ENCODE measurements at regions not wholly inside any gene's neighbourhood (a gene's known extent, or its start where the extent isn't known, plus 50 kb on each side); places are given as distances from the start of the nearest gene placed in this dataset.

DNA sequence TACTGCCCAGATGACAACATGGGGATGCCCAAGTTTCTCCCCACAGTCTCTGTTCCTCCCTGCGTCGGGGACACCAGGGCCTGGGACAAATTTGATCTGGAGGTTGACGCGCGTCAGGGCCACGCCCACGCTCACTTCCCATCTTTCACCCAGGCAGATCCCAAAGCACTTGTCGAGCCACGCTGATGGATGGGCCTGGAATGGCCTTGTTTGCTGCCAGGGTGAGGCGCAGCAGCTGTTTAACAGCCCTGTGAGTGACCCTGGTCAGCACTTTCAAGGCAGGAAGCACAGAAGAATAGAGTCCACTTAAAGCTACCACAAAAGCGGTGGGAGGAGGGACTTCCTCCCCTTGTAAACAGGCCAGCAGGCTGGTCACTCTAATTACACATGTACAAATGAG lies 324.7 kb upstream of the JARID2 start:
- intact Hi-C loops (cut with DNase I) = loop anchor here (5.0 to 10.0 kb wide), 3 partner anchors 34 to 144 kb away; no protein-coding TSS in a partner anchor
- TF ChIP-seq, protein P1, sequence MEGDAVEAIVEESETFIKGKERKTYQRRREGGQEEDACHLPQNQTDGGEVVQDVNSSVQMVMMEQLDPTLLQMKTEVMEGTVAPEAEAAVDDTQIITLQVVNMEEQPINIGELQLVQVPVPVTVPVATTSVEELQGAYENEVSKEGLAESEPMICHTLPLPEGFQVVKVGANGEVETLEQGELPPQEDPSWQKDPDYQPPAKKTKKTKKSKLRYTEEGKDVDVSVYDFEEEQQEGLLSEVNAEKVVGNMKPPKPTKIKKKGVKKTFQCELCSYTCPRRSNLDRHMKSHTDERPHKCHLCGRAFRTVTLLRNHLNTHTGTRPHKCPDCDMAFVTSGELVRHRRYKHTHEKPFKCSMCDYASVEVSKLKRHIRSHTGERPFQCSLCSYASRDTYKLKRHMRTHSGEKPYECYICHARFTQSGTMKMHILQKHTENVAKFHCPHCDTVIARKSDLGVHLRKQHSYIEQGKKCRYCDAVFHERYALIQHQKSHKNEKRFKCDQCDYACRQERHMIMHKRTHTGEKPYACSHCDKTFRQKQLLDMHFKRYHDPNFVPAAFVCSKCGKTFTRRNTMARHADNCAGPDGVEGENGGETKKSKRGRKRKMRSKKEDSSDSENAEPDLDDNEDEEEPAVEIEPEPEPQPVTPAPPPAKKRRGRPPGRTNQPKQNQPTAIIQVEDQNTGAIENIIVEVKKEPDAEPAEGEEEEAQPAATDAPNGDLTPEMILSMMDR (IDR thresholded peaks at IDR 0.05) = no peak
- Histone ChIP-seq H3K4me3 (no peak overlapping the region), H3K27ac (peak overlapping the region; percentile 26), H3K36me3 (ENCODE audit: insufficient read depth in 1 of 2, low read depth in 1 of 2) (no peaks in the 10 kb centered on the region), H3K4me1 (peaks cover 55% of the 10 kb centered on the region), H3K9me3 (no peaks in the 10 kb centered on the region), H3K27me3 (ENCODE audit: insufficient read depth in 3 of 3, low read length in 2 of 3) (no peaks in the 10 kb centered on the region)
- ATAC-seq = peak; percentile 30 to 90 (median 48)
- WGBS, 3 donors = 42 to 60% (median 43%) methylated on average over 11 of the region's 11 CpGs
- DNase-seq = peak; percentile 83 to 85

DNA sequence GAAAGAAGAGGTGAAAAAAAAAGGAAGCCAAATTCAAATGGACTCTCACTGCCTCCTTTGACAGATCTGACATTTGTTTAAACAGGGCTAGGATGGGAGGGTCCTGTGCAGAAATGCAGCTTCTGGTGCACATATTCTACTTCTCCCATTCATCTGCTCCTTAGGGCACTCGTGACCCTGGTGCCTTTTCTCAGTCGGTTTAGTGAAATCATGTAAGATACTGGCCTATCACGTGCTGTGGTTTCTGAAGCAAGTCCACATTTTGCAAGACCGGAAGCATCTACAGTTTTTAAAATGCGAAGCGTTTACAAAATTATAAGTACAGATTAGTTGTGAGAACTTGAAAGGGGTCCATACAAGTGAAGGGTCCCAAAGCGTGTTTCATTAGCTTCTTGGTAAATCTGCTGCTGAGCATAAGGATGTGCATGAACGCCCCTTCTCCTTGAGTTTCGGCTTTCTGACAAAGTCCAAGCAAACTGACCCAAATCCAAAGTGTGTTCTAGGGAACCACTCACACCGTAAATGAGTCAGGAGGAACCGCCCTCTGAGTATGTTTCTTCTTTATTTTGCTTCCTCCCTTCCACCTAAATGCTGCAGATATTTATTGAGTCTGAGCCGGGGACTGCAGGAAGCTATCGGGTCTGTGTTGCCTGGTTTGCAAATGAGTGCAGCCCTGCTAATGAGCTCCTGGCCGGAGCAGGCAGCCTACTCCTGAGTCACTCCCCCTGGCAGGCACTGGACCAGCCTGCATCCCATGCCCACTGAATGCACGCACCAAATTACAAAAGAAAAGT lies 323.8 kb upstream of the JARID2 start:
- TF ChIP-seq, protein P1 (IDR thresholded peaks at IDR 0.05) = no peak
- no peaks in the 10 kb centered on the region for H3K27me3 ChIP-seq (ENCODE audit: insufficient read depth in 3 of 3, low read length in 2 of 3)
- 77 to 80% (median 77%) methylated on average over 15 of the region's 15 CpGs for WGBS, 3 donors
- peak in 3 of 4 donors; percentile 18 to 40 (median 30) for ATAC-seq
- intact Hi-C loops (cut with DNase I) = loop anchor here (5.0 to 10.0 kb wide), 3 partner anchors 35 to 143 kb away; no protein-coding TSS in a partner anchor
- no peak overlapping the region for H3K4me3 ChIP-seq
- H3K27ac ChIP-seq = peak overlapping the region; percentile 48
- H3K9me3 ChIP-seq = no peaks in the 10 kb centered on the region
- no peaks in the 10 kb centered on the region for H3K36me3 ChIP-seq (ENCODE audit: insufficient read depth in 1 of 2, low read depth in 1 of 2)
- DNase-seq = peak; percentile 25 to 67
- peaks cover 55% of the 10 kb centered on the region for H3K4me1 ChIP-seq

DNA sequence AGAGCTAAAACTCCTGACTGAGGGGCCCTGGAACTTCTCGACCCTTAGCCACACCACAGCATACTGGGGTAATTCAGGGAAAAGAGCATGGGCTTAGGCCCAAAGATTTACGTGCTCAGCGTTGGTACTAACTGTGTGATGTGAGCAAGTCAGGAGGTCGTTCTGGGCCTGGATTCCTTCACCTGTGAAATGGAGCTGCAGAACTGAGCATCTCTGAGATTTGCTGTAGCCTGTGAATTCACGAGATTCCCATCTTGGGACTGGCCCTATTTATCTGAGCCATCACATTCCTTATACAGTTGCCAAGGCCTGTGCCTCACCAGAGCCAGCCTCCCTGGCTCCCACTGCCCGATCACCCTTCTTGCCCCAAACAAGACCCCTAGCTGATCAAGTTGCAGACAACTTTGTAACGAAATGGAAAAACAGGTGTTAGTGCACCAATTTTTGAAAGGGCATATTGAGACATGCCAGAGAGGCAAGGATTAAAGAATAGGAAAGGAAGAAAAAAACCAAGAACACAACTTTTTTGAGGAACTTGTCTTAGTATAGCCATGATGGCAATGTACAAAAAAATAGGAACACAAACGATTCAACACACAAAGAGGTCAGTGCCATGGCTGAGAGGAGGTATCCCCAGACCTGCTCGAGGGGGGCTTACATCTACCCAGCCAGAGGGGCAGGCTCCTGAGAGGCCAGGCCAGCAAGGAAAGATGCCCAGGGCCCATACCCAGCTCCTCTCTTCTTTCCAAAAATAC lies 323.0 kb upstream of the JARID2 start:
- TF ChIP-seq, protein P1 (IDR thresholded peaks at IDR 0.05) = no peak
- H3K27me3 ChIP-seq (ENCODE audit: insufficient read depth in 3 of 3, low read length in 2 of 3) = no peaks in the 10 kb centered on the region
- WGBS, 3 donors = 39 to 63% (median 42%) methylated on average over 9 of the region's 9 CpGs
- no peaks in the 10 kb centered on the region for H3K36me3 ChIP-seq (ENCODE audit: insufficient read depth in 1 of 2, low read depth in 1 of 2)
- H3K27ac ChIP-seq = peak overlapping the region; percentile 48
- intact Hi-C loops (cut with DNase I) = loop anchor here (5.0 to 10.0 kb wide), 3 partner anchors 36 to 142 kb away; no protein-coding TSS in a partner anchor
- DNase-seq (no peak), ATAC-seq (no peak)
- peaks cover 60% of the 10 kb centered on the region for H3K4me1 ChIP-seq
- H3K4me3 ChIP-seq = no peak overlapping the region
- H3K9me3 ChIP-seq = no peaks in the 10 kb centered on the region

DNA sequence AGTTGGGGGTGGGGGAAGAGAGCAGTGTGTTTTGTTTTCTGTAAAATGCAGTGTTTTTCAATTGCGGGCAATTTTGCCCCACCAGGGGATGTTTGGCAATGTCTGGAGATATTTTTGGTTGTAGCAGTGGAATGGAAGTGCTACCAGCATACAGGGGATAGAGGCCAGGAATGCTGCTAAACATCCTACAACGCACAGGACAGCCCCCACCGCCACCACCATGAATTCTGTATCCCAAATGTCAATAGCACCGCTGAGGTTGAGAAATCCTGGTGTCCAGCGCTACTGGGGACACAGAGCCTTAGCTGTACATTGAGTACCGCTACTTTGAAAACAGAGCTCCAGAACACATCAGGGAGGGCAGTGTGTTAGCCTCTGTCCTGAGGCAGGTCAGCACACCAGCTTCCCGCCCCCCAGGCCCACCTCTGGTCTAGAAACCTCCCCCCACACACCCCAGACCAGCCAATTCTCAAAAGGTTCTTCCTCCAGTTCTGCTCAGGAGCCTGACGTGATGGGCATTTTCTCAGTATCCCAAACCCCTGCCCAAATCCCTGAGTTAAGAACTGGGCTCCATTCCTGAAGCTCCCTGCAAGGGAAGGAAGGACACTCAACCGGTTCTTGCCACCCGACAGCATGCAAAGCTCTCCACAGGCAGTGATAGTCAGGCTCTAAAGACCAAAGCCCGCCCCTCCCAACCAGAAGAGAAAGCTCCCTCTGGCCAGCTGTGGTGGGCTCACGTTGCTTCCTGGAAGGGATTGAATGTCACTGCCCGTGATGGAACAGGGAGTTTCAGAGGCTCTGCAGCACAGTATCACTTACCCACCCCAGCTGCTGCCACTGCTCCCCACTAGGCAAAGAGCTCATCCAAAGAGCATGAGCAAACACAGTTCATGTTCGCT lies 321.5 kb upstream of the JARID2 start:
- ATAC-seq = peak; percentile 73 to 89 (median 85)
- WGBS, 3 donors = 33 to 48% (median 40%) methylated on average over 14 of the region's 14 CpGs
- Histone ChIP-seq H3K9me3 (no peaks in the 10 kb centered on the region), H3K27me3 (ENCODE audit: insufficient read depth in 3 of 3, low read length in 2 of 3) (no peaks in the 10 kb centered on the region), H3K4me1 (peaks cover 60% of the 10 kb centered on the region), H3K4me3 (peak overlapping the region; percentile 20), H3K36me3 (ENCODE audit: insufficient read depth in 1 of 2, low read depth in 1 of 2) (no peaks in the 10 kb centered on the region), H3K27ac (peak overlapping the region; percentile 75)
- peak; percentile 54 to 85 for DNase-seq
- intact Hi-C loops (cut with DNase I) = loop anchor here (5.0 to 10.0 kb wide), 3 partner anchors 37 to 140 kb away; no protein-coding TSS in a partner anchor
- TF ChIP-seq, protein P1 (IDR thresholded peaks at IDR 0.05) = no peak
